ENCODE measurements at regions not wholly inside any gene's neighbourhood (a gene's known extent, or its start where the extent isn't known, plus 50 kb on each side); places are given as distances from the start of the nearest gene placed in this dataset.

DNA sequence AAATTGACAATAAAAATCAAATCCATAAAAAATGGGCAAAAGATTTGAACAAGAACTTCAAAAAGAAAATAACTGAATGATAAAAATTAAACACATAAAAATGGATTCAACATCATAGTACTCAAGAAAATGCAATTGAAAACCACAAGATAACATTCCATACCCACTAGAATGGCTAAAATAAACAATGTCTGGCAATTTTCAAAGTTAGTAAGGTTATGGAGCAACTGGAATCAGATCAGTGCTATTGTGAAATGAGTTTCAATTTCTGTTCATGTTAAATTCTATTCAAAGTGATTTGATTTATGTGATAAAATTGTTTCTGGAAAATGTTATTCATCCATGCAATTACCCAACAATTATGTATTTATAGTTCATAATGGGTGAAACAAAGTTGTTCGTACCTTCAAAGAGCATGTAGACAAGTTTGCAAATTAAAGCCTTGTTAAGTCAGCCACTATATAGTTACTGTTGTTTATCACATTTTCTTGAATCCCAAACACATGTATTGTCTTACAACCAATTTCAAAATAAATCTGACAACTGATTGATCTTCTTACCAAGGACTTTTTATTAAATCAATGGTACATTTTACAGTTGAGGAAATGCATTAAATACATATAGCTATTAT, 151.5 kb upstream of the CENPW start:
- Mint-ChIP-seq H3K4me3 (ENCODE audit: low read depth, unreplicated experiment) (no peak overlapping the region), H3K27ac (ENCODE audit: unreplicated experiment) (no peak overlapping the region), H3K9me3 (ENCODE audit: low read depth, unreplicated experiment) (no peaks in the 10 kb centered on the region), H3K36me3 (ENCODE audit: insufficient read depth, unreplicated experiment) (peaks cover under 1% of the 10 kb centered on the region), H3K4me1 (ENCODE audit: low read depth, unreplicated experiment) (peaks cover 10% of the 10 kb centered on the region), H3K27me3 (ENCODE audit: unreplicated experiment) (no peaks in the 10 kb centered on the region)
- intact Hi-C loops (cut with micrococcal nuclease; ENCODE audit: unreplicated experiment) = no loop called here
- no TSS peak for BruUV-seq (replicated peaks)
- CTCF ChIA-PET = no interaction called here
- TF ChIP-seq, protein P1, sequence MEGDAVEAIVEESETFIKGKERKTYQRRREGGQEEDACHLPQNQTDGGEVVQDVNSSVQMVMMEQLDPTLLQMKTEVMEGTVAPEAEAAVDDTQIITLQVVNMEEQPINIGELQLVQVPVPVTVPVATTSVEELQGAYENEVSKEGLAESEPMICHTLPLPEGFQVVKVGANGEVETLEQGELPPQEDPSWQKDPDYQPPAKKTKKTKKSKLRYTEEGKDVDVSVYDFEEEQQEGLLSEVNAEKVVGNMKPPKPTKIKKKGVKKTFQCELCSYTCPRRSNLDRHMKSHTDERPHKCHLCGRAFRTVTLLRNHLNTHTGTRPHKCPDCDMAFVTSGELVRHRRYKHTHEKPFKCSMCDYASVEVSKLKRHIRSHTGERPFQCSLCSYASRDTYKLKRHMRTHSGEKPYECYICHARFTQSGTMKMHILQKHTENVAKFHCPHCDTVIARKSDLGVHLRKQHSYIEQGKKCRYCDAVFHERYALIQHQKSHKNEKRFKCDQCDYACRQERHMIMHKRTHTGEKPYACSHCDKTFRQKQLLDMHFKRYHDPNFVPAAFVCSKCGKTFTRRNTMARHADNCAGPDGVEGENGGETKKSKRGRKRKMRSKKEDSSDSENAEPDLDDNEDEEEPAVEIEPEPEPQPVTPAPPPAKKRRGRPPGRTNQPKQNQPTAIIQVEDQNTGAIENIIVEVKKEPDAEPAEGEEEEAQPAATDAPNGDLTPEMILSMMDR (IDR thresholded peaks at IDR 0.05; ENCODE audit: unreplicated experiment) = no peak
- DNase-seq = no peak

DNA sequence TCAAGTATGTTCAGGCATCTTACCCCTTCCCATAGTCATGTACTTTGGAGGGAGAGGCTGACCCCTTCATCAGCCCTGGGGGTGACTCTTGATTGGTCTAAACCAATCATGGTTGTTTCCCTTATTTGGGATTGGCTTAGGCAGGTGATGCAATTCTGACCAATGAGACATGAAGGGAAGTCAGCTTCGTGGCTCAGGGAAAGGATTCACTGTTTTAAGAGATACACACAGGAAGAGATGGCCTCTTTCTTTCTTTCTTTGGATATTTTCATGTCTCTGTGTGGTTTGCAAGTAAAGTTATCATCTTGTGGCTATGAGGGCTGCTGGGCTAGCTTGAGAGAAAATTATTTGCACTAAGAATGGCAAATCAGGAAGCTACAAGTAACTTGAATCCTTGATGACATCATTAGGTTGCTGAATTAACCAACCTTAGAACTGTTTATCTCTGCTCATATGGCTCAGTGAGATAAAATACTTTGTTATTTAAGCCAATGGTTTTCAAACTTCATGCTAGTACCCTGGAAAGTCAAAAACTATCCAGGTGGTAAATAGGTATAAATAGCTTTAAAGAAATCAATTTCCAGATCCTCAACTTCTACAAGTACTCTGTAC, 144.2 kb upstream of the CENPW start:
- Mint-ChIP-seq H3K27ac (ENCODE audit: unreplicated experiment) (no peak overlapping the region), H3K36me3 (ENCODE audit: insufficient read depth, unreplicated experiment) (no peaks in the 10 kb centered on the region), H3K9me3 (ENCODE audit: low read depth, unreplicated experiment) (no peaks in the 10 kb centered on the region), H3K27me3 (ENCODE audit: unreplicated experiment) (no peaks in the 10 kb centered on the region), H3K4me1 (ENCODE audit: low read depth, unreplicated experiment) (no peaks in the 10 kb centered on the region), H3K4me3 (ENCODE audit: low read depth, unreplicated experiment) (no peak overlapping the region)
- no TSS peak for BruUV-seq (replicated peaks)
- no peak for DNase-seq
- TF ChIP-seq, protein P1 (IDR thresholded peaks at IDR 0.05; ENCODE audit: unreplicated experiment) = no peak
- intact Hi-C loops (cut with micrococcal nuclease; ENCODE audit: unreplicated experiment) = no loop called here
- CTCF ChIA-PET = no interaction called here

DNA sequence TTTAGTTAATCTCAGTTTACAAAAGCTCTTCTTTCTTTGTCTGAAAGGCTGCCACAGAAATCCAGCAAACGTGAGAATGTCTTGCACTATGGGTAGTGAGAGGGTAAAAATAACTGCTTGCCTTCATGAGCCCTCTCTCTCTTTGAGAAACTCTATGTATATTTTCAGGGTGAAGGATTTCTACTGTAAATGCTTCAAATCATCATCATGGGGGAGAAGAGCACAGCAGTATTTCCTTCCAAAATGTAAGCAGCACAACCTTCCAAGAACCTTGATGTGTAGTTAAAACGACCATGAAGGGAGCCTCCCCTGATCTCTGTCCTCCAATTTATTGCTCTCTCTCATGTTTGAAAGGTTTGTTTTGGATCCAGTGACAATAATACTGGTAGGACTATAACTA, 141.3 kb upstream of the CENPW start:
- DNase-seq = no peak
- CTCF ChIA-PET = no interaction called here
- H3K27me3 Mint-ChIP-seq (ENCODE audit: unreplicated experiment) = no peaks in the 10 kb centered on the region
- H3K4me1 Mint-ChIP-seq (ENCODE audit: low read depth, unreplicated experiment) = no peaks in the 10 kb centered on the region
- BruUV-seq (replicated peaks) = no TSS peak
- TF ChIP-seq, protein P1 (IDR thresholded peaks at IDR 0.05; ENCODE audit: unreplicated experiment) = no peak
- intact Hi-C loops (cut with micrococcal nuclease; ENCODE audit: unreplicated experiment) = no loop called here
- H3K9me3 Mint-ChIP-seq (ENCODE audit: low read depth, unreplicated experiment) = no peaks in the 10 kb centered on the region
- H3K27ac Mint-ChIP-seq (ENCODE audit: unreplicated experiment) = no peak overlapping the region
- no peaks in the 10 kb centered on the region for H3K36me3 Mint-ChIP-seq (ENCODE audit: insufficient read depth, unreplicated experiment)
- no peak overlapping the region for H3K4me3 Mint-ChIP-seq (ENCODE audit: low read depth, unreplicated experiment)

DNA sequence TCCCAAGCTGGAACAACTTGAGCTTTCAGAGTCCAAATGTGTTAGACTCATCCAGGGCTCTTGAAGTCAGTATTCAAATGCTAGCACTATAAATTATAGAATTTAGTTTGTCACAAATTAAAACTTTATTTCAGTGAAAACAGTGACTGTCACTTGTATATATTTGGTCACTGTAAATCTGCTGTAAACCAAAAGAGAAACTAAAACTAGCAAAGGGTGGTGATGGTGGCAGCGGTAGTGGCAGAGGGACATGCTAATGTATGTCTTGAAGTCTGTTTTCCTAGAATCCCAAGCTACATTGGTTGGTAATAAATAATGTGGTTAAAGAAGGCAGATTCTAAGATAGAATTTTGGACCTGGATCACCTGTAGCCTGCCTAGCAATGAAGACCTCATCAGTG, 140.4 kb upstream of the CENPW start:
- no peaks in the 10 kb centered on the region for H3K4me1 Mint-ChIP-seq (ENCODE audit: low read depth, unreplicated experiment)

More for the DNA sequence above, 140.4 kb upstream of the CENPW start:
- no peak for DNase-seq
- intact Hi-C loops (cut with micrococcal nuclease; ENCODE audit: unreplicated experiment) = no loop called here
- no peaks in the 10 kb centered on the region for H3K9me3 Mint-ChIP-seq (ENCODE audit: low read depth, unreplicated experiment)
- CTCF ChIA-PET = no interaction called here
- H3K27me3 Mint-ChIP-seq (ENCODE audit: unreplicated experiment) = no peaks in the 10 kb centered on the region
- TF ChIP-seq, protein P1 (IDR thresholded peaks at IDR 0.05; ENCODE audit: unreplicated experiment) = no peak
- H3K27ac Mint-ChIP-seq (ENCODE audit: unreplicated experiment) = no peak overlapping the region
- H3K36me3 Mint-ChIP-seq (ENCODE audit: insufficient read depth, unreplicated experiment) = no peaks in the 10 kb centered on the region
- BruUV-seq (replicated peaks) = no TSS peak
- no peak overlapping the region for H3K4me3 Mint-ChIP-seq (ENCODE audit: low read depth, unreplicated experiment)
